HG03108 (cell line): ENCODE measurements at regions not wholly inside any gene's neighbourhood (a gene's known extent, or its start where the extent isn't known, plus 50 kb on each side); places are given as distances from the start of the nearest gene placed in this dataset.

Source experiments
- ATAC-seq: cut with Tn5 transposase; IDR thresholded peaks from one replicate; pipeline ENCODE4 v1.9.1; 2021; ENCODE audit warnings: moderate library complexity; ENCODE audit not compliant: unreplicated experiment

GRCh38 chr19:28859811-28860210 is 353.1 kb downstream of the UQCRFS1 start:
- ATAC-seq, result no peak

GRCh38 chr19:28858933-28859332 is 354.0 kb downstream of the UQCRFS1 start:
- ATAC-seq, result no peak

GRCh38 chr19:28857967-28858366 is 355.0 kb downstream of the UQCRFS1 start:
- no peak for ATAC-seq

- no peak for ATAC-seq
Observed at GRCh38 chr19:28855216-28855615, 357.7 kb downstream of the UQCRFS1 start.

GRCh38 chr19:28847468-28847867 is 365.5 kb downstream of the UQCRFS1 start:
- ATAC-seq, result no peak

- no peak for ATAC-seq
Observed at GRCh38 chr19:28846094-28846812, 366.7 kb downstream of the UQCRFS1 start.

GRCh38 chr19:28843761-28844492 is 369.0 kb downstream of the UQCRFS1 start:
- no peak for ATAC-seq

- no peak for ATAC-seq
Observed at GRCh38 chr19:28841531-28841930, 371.4 kb downstream of the UQCRFS1 start.

GRCh38 chr19:28840891-28841290 is 372.1 kb downstream of the UQCRFS1 start:
- no peak for ATAC-seq

- ATAC-seq, result no peak
Observed at GRCh38 chr19:28839455-28839854, 373.5 kb downstream of the UQCRFS1 start.

- ATAC-seq, result no peak
Observed at GRCh38 chr19:28838909-28839308, 374.0 kb downstream of the UQCRFS1 start.

- ATAC-seq, result no peak
Observed at GRCh38 chr19:28836421-28836820, 376.5 kb downstream of the UQCRFS1 start.

- no peak for ATAC-seq
Observed at GRCh38 chr19:28834996-28835395, 378.0 kb downstream of the UQCRFS1 start.

- ATAC-seq, result no peak
Observed at GRCh38 chr19:28831462-28831861, 381.5 kb downstream of the UQCRFS1 start.

GRCh38 chr19:28829762-28830161 is 383.2 kb downstream of the UQCRFS1 start:
- ATAC-seq, result no peak

- ATAC-seq, result no peak
Observed at GRCh38 chr19:28829359-28829758, 383.6 kb downstream of the UQCRFS1 start.

GRCh38 chr19:28828276-28828870 is 384.6 kb downstream of the UQCRFS1 start:
- no peak for ATAC-seq

GRCh38 chr19:28827382-28827781 is 385.6 kb downstream of the UQCRFS1 start:
- ATAC-seq, result no peak

- no peak for ATAC-seq
Observed at GRCh38 chr19:28823338-28823961, 389.5 kb downstream of the UQCRFS1 start.

GRCh38 chr19:28820289-28820688 is 392.7 kb downstream of the UQCRFS1 start:
- no peak for ATAC-seq

GRCh38 chr19:28815257-28815656 is 397.7 kb downstream of the UQCRFS1 start:
- no peak for ATAC-seq

- ATAC-seq, result no peak
Observed at GRCh38 chr19:28794301-28794700, 418.6 kb downstream of the UQCRFS1 start.
